Neural cell (in vitro differentiated cells): ENCODE measurements at regions not wholly inside any gene's neighbourhood (a gene's known extent, or its start where the extent isn't known, plus 50 kb on each side); places are given as distances from the start of the nearest gene placed in this dataset.

ENCODE experiments used
- H2AFZ ChIP-seq: fragments of 200-600, 300-800 bp; sonication (generic), shearing (Covaris generic); 2 replicates; pipeline ENCODE4 v1.6.0; 2014; ENCODE audit warnings: low read depth, mild to moderate bottlenecking, antibody characterized with exemption, low read length, moderate library complexity
- H3F3A ChIP-seq: fragments of 200-600 bp; shearing (Covaris generic); 2 replicates; pipeline ENCODE4 v1.6.1; 2016; ENCODE audit warnings: mild to moderate bottlenecking, moderate library complexity, mixed read lengths, antibody characterized with exemption, low read length; ENCODE audit not compliant: insufficient read depth, poor library complexity, severe bottlenecking
- H3K27ac ChIP-seq: fragments of 200-600, 300-800 bp; sonication (generic), shearing (Covaris generic); 2 replicates; pipeline ENCODE4 v1.5.1; 2014; ENCODE audit warnings: mild to moderate bottlenecking, low read length, moderate library complexity
- H3K27me3 ChIP-seq: fragments of 300-800, 200-600 bp; sonication (generic), shearing (Covaris generic); 2 replicates; pipeline ENCODE4 v1.6.0; 2014; ENCODE audit warnings: mild to moderate bottlenecking, low read depth, low read length, moderate library complexity; ENCODE audit not compliant: insufficient read depth
- H3K36me3 ChIP-seq: fragments of 300-800, 200-600 bp; sonication (generic), shearing (Covaris generic); 2 replicates; pipeline ENCODE4 v1.5.1; 2014; ENCODE audit warnings: mild to moderate bottlenecking, antibody characterized with exemption, low read length, moderate library complexity; ENCODE audit not compliant: insufficient read depth
- H3K4me2 ChIP-seq: fragments of 300-800, 200-600 bp; sonication (generic), shearing (Covaris generic); 2 replicates; pipeline ENCODE4 v1.6.0; 2014; ENCODE audit warnings: mild to moderate bottlenecking, low read length
- H3K4me3 ChIP-seq: fragments of 300-800, 200-600 bp; sonication (generic), shearing (Covaris generic); 2 replicates; pipeline ENCODE4 v1.5.1; 2014; ENCODE audit warnings: mild to moderate bottlenecking, low read length, moderate library complexity
- H3K79me2 ChIP-seq: fragments of 200-600 bp; shearing (Covaris generic); replicated peaks from 2 replicates; pipeline ENCODE4 v1.6.0; 2014; ENCODE audit warnings: mild to moderate bottlenecking, low read length, moderate library complexity; ENCODE audit not compliant: insufficient read depth
- H3K9ac ChIP-seq: fragments of 300-800, 200-600 bp; sonication (generic), shearing (Covaris generic); 2 replicates; pipeline ENCODE4 v1.6.1; 2016; ENCODE audit warnings: mild to moderate bottlenecking, low read length, mixed read lengths
- H3K9me2 ChIP-seq: fragments of 200-600 bp; shearing (Covaris generic); 2 replicates; pipeline ENCODE4 v1.6.1; 2016; ENCODE audit warnings: mild to moderate bottlenecking, low read length, mixed read lengths; ENCODE audit not compliant: insufficient read depth
- H3K9me3 ChIP-seq: fragments of 200-600, 300-800 bp; sonication (generic), shearing (Covaris generic); 2 replicates; pipeline ENCODE4 v1.6.1; 2016; ENCODE audit warnings: mild to moderate bottlenecking, mixed run types, low read length, moderate library complexity, mixed read lengths
- H4K20me1 ChIP-seq: fragments of 200-600 bp; shearing (Covaris generic); 2 replicates; pipeline ENCODE4 v1.6.1; 2016; ENCODE audit warnings: mild to moderate bottlenecking, mixed run types; ENCODE audit not compliant: insufficient read depth
- CTCF ChIP-seq: fragments of 450-650 bp; IDR thresholded peaks from 2 replicates; pipeline ENCODE4 v1.5.1; 2014; ENCODE audit warnings: antibody characterized with exemption, mild to moderate bottlenecking, moderate library complexity; ENCODE audit not compliant: poor library complexity, severe bottlenecking
- EP300 ChIP-seq: fragments of 450-650 bp; conservative IDR thresholded peaks from 2 replicates; pipeline ENCODE4 v1.6.1; 2014; ENCODE audit warnings: antibody characterized with exemption, mild to moderate bottlenecking, moderate library complexity; ENCODE audit not compliant: poor library complexity, severe bottlenecking
- EZH2 ChIP-seq: fragments of 200-600, 300-800 bp; shearing (Covaris generic), sonication (generic); IDR thresholded peaks from 2 replicates; pipeline ENCODE4 v1.6.1; 2014; ENCODE audit warnings: antibody characterized with exemption, low read length, borderline replicate concordance, mild to moderate bottlenecking; ENCODE audit not compliant: insufficient read depth, poor library complexity, severe bottlenecking
- MXI1 ChIP-seq: fragments of 450-650 bp; conservative IDR thresholded peaks from 2 replicates; pipeline ENCODE4 v1.6.1; 2014; ENCODE audit warnings: antibody characterized with exemption, mild to moderate bottlenecking; ENCODE audit not compliant: poor library complexity, severe bottlenecking
- POLR2AphosphoS5 ChIP-seq: IDR thresholded peaks from 2 replicates; pipeline ENCODE4 v1.6.1; 2012
- RAD21 ChIP-seq: fragments of 450-650 bp; conservative IDR thresholded peaks from 2 replicates; pipeline ENCODE4 v1.6.1; 2014; ENCODE audit warnings: antibody characterized with exemption, mild to moderate bottlenecking, moderate library complexity
- REST ChIP-seq: IDR thresholded peaks from 2 replicates; pipeline ENCODE4 v1.6.1; 2012; ENCODE audit warnings: borderline replicate concordance
- SMC3 ChIP-seq: fragments of 450-650 bp; conservative IDR thresholded peaks from 2 replicates; pipeline ENCODE4 v1.6.1; 2014; ENCODE audit warnings: antibody characterized with exemption, mild to moderate bottlenecking, moderate library complexity; ENCODE audit not compliant: poor library complexity
- TAF1 ChIP-seq: IDR thresholded peaks from 2 replicates; pipeline ENCODE4 v1.6.1; 2012; ENCODE audit warnings: low read depth

GRCh38 chr10:4343091-4343490 is 482.9 kb upstream of the AKR1E2 start:
- Histone ChIP-seq H3K36me3 (no peaks in the 10 kb centered on the region), H3K9ac (no peak overlapping the region), H3K9me3 (no peaks in the 10 kb centered on the region), H3K27ac (no peak overlapping the region), H3K4me3 (no peak overlapping the region), H3F3A (peaks cover 3% of the 10 kb centered on the region), H3K4me2 (no peak overlapping the region), H3K79me2 (no peaks in the 10 kb centered on the region), H4K20me1 (no peaks in the 10 kb centered on the region), H2AFZ (no peak overlapping the region), H3K27me3 (no peaks in the 10 kb centered on the region), H3K9me2 (no peaks in the 10 kb centered on the region)
- TF ChIP-seq EP300 (no peak), SMC3 (no peak), REST (no peak), POLR2AphosphoS5 (no peak), EZH2 (no peak), RAD21 (no peak), MXI1 (no peak), CTCF (no peak)

GRCh38 chr10:4338768-4339167 is 487.2 kb upstream of the AKR1E2 start:
- Histone ChIP-seq H3K27me3 (no peaks in the 10 kb centered on the region), H3K27ac (no peak overlapping the region), H3K4me2 (no peak overlapping the region), H2AFZ (no peak overlapping the region), H3K9ac (no peak overlapping the region), H3K9me3 (no peaks in the 10 kb centered on the region), H3F3A (peaks cover 3% of the 10 kb centered on the region), H3K36me3 (no peaks in the 10 kb centered on the region), H3K9me2 (no peaks in the 10 kb centered on the region), H3K4me3 (no peak overlapping the region), H3K79me2 (no peaks in the 10 kb centered on the region), H4K20me1 (no peaks in the 10 kb centered on the region)
- TF ChIP-seq REST (no peak), POLR2AphosphoS5 (no peak), SMC3 (no peak), MXI1 (no peak), EZH2 (no peak), RAD21 (no peak), EP300 (no peak), CTCF (no peak), TAF1 (no peak)
